Gastrocnemius medialis (tissue), 4 donors: ENCODE measurements at regions not wholly inside any gene's neighbourhood (a gene's known extent, or its start where the extent isn't known, plus 50 kb on each side); places are given as distances from the start of the nearest gene placed in this dataset.

Experiments
- POLR2A ChIP-seq, 2 donors: fragments of 450-650 bp; IDR thresholded peaks; one replicate each; pipeline ENCODE4 v1.6.1; 2017; ENCODE audit warnings: antibody characterized with exemption in 2 of 2, mild to moderate bottlenecking in 2 of 2, moderate library complexity in 2 of 2
- TF ChIP-seq, protein P1 (sequence below), 5 experiments: fragments of 450-650 bp in 3 of 5; fragments of 200-600 bp in 2 of 5; sonication (generic) in 2 of 5; IDR thresholded peaks in 4 of 5; conservative IDR thresholded peaks in 1 of 5; 1 replicate in 4 of 5; 2 replicates in 1 of 5; pipeline ENCODE4 v1.5.1; 2016 to 2019; ENCODE audit warnings: antibody characterized with exemption in 5 of 5, mild to moderate bottlenecking in 3 of 5, moderate library complexity in 3 of 5

GRCh38 chr14:41505491-41505890 lies 101.2 kb upstream of the LRFN5 start:
- TF ChIP-seq, protein P1, sequence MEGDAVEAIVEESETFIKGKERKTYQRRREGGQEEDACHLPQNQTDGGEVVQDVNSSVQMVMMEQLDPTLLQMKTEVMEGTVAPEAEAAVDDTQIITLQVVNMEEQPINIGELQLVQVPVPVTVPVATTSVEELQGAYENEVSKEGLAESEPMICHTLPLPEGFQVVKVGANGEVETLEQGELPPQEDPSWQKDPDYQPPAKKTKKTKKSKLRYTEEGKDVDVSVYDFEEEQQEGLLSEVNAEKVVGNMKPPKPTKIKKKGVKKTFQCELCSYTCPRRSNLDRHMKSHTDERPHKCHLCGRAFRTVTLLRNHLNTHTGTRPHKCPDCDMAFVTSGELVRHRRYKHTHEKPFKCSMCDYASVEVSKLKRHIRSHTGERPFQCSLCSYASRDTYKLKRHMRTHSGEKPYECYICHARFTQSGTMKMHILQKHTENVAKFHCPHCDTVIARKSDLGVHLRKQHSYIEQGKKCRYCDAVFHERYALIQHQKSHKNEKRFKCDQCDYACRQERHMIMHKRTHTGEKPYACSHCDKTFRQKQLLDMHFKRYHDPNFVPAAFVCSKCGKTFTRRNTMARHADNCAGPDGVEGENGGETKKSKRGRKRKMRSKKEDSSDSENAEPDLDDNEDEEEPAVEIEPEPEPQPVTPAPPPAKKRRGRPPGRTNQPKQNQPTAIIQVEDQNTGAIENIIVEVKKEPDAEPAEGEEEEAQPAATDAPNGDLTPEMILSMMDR (IDR thresholded peaks at IDR 0.05 in 4 of 5, conservative IDR thresholded peaks at IDR 0.05 in 1 of 5): no peak
- no peak for TF ChIP-seq POLR2A (IDR thresholded peaks at IDR 0.05)
